GM18867 (cell line): ENCODE measurements at regions not wholly inside any gene's neighbourhood (a gene's known extent, or its start where the extent isn't known, plus 50 kb on each side); places are given as distances from the start of the nearest gene placed in this dataset.

Experiments
- ATAC-seq: cut with Tn5 transposase; IDR thresholded peaks from one replicate; pipeline ENCODE4 v1.9.1; 2021; ENCODE audit warnings: mild to moderate bottlenecking, moderate library complexity; ENCODE audit not compliant: unreplicated experiment

- peak; percentile 69 for ATAC-seq
Observed at GRCh38 chr18:77439888-77440287, 190.2 kb downstream of the GALR1 start.

- no peak for ATAC-seq
Observed at GRCh38 chr18:77442393-77442792, 192.7 kb downstream of the GALR1 start.

GRCh38 chr18:77444385-77444784 is 194.7 kb downstream of the GALR1 start:
- no peak for ATAC-seq

GRCh38 chr18:77448046-77448445 is 198.4 kb downstream of the GALR1 start:
- no peak for ATAC-seq

GRCh38 chr18:77455004-77455403 is 205.4 kb downstream of the GALR1 start:
- ATAC-seq, result no peak

GRCh38 chr18:77457681-77458080 is 208.0 kb downstream of the GALR1 start:
- ATAC-seq, result no peak

- no peak for ATAC-seq
Observed at GRCh38 chr18:77461062-77461688, 211.5 kb downstream of the GALR1 start.

GRCh38 chr18:77464917-77465316 is 215.3 kb downstream of the GALR1 start:
- ATAC-seq, result no peak

- ATAC-seq, result no peak
Observed at GRCh38 chr18:77466890-77467289, 217.2 kb downstream of the GALR1 start.

- no peak for ATAC-seq
Observed at GRCh38 chr18:77469131-77469530, 219.5 kb downstream of the GALR1 start.

GRCh38 chr18:77470569-77471413 is 221.1 kb downstream of the GALR1 start:
- no peak for ATAC-seq

GRCh38 chr18:77472509-77472908 is 222.9 kb downstream of the GALR1 start:
- ATAC-seq, result no peak

GRCh38 chr18:77478646-77479442 is 229.2 kb downstream of the GALR1 start:
- ATAC-seq, result no peak

GRCh38 chr18:77481541-77481940 is 231.9 kb downstream of the GALR1 start:
- no peak for ATAC-seq

- ATAC-seq, result no peak
Observed at GRCh38 chr18:77482190-77483085, 232.8 kb downstream of the GALR1 start.

- ATAC-seq, result no peak
Observed at GRCh38 chr18:77486985-77487384, 237.3 kb downstream of the GALR1 start.

- peak; percentile 93 for ATAC-seq
Observed at GRCh38 chr18:77487951-77488740, 238.5 kb downstream of the GALR1 start.

- ATAC-seq, result no peak
Observed at GRCh38 chr18:77495079-77495478, 245.4 kb downstream of the GALR1 start.

GRCh38 chr18:77495982-77496690 is 246.5 kb downstream of the GALR1 start:
- ATAC-seq, result peak; percentile 96
